K562 (cell line): ENCODE measurements at regions not wholly inside any gene's neighbourhood (a gene's known extent, or its start where the extent isn't known, plus 50 kb on each side); places are given as distances from the start of the nearest gene placed in this dataset.

Source experiments
- ATAC-seq: fragments of 200-7000 bp; cut with Tn5 transposase; 3 replicates; pipeline ENCODE4 v1.9.1; 2020; ENCODE audit warnings: moderate library complexity
- BruUV-seq: library from RNA; stranded (reverse); fragments of 400-500 nt; replicated peaks from 2 replicates; lab custom pipeline; 2021; lab: Mats Ljungman, UMichigan
- CTCF ChIA-PET: fragments of 300-600 bp; formaldehyde crosslinking; extraction: SDS; loops from one replicate; lab custom pipeline; 2021; ENCODE audit warnings: low intra/inter-chr PET ratio; lab: Yijun Ruan, JAX
- POLR2A ChIA-PET: fragments of 300-600, 350-650 bp; sonication (Branson Sonifier 250); formaldehyde crosslinking; extraction: SDS; loops from one replicate; lab custom pipeline; 2021; ENCODE audit warnings: antibody characterized with exemption, inconsistent platforms; lab: Yijun Ruan, JAX
- DNase-seq, 4 experiments: peaks; one replicate each; pipeline versions ENCODE4 v3.0.0 to v3.0.0-alpha.2; 2011 to 2018; ENCODE audit warnings: low spot score in 3 of 4, mixed read lengths in 3 of 4; ENCODE audit errors: extremely low read depth in 1 of 4
- FAIRE-seq: peaks from 2 replicates; lab custom pipeline; 2011; peaks lifted over from hg19 to GRCh38; lab: Jason Lieb, UNC
- H2AFZ ChIP-seq: 2 replicates; pipeline ENCODE4 v1.6.0; 2011; ENCODE audit warnings: low read depth, low read length, control low read depth, inconsistent platforms
- H3K27ac ChIP-seq: fragments of 200-600 bp; 3 replicates; pipeline ENCODE4 v1.8.0; 2011; ENCODE audit warnings: low read depth, mild to moderate bottlenecking, control low read depth, inconsistent platforms, low read length, moderate library complexity, mixed read lengths; ENCODE audit errors: extremely low read depth
- H3K27me3 ChIP-seq, 2 experiments: fragments of 300-600 bp in 1 of 2; 2 replicates in 1 of 2; 3 replicates in 1 of 2; pipeline versions ENCODE4 v1.6.0 to v1.8.0; 2011; ENCODE audit warnings: inconsistent platforms in 2 of 2, low read length in 2 of 2, mild to moderate bottlenecking in 1 of 2, mixed read lengths in 1 of 2, moderate library complexity in 1 of 2; ENCODE audit not compliant: control insufficient read depth in 2 of 2, insufficient read depth in 2 of 2
- H3K36me3 ChIP-seq: fragments of 300-600 bp; 3 replicates; pipeline ENCODE4 v1.8.0; 2011; ENCODE audit warnings: mild to moderate bottlenecking, low read length, inconsistent platforms; ENCODE audit not compliant: control insufficient read depth, insufficient read depth
- H3K4me1 ChIP-seq, 2 experiments: fragments of 200-600 bp in 1 of 2; replicated peaks in 1 of 2; 2 replicates in 1 of 2; 3 replicates in 1 of 2; pipeline versions ENCODE4 v1.5.1 to v1.8.0; 2011; ENCODE audit warnings: inconsistent platforms in 2 of 2, low read length in 2 of 2, mild to moderate bottlenecking in 1 of 2, mixed read lengths in 1 of 2, moderate library complexity in 1 of 2; ENCODE audit not compliant: control insufficient read depth in 2 of 2, insufficient read depth in 2 of 2
- H3K4me2 ChIP-seq: 2 replicates; pipeline ENCODE4 v1.6.1; 2011; ENCODE audit warnings: low read length, control low read depth, inconsistent platforms, mixed read lengths; ENCODE audit not compliant: insufficient read depth
- H3K4me3 ChIP-seq: fragments of 200-600 bp; sonication (generic), shearing (Covaris generic); 2 replicates; pipeline ENCODE4 v1.5.1; 2016; ENCODE audit warnings: control low read depth, inconsistent platforms
- H3K79me2 ChIP-seq: fragments of 200-600 bp; 3 replicates; pipeline ENCODE4 v1.8.0; 2011; ENCODE audit warnings: low read length, inconsistent platforms; ENCODE audit not compliant: control insufficient read depth, insufficient read depth
- H3K9ac ChIP-seq, 2 experiments: 2 replicates each; pipeline versions ENCODE4 v1.6.0 to v1.6.1; 2011; ENCODE audit warnings: low read depth in 2 of 2, low read length in 2 of 2, control low read depth in 1 of 2, inconsistent platforms in 1 of 2, mild to moderate bottlenecking in 1 of 2, mixed read lengths in 1 of 2; ENCODE audit not compliant: insufficient read depth in 1 of 2
- H3K9me1 ChIP-seq: one replicate; pipeline ENCODE4 v1.6.0; 2011; ENCODE audit warnings: inconsistent platforms, mild to moderate bottlenecking, low read length, moderate library complexity; ENCODE audit not compliant: control insufficient read depth, insufficient read depth
- H3K9me3 ChIP-seq: replicated peaks from 2 replicates; pipeline ENCODE4 v1.5.1; 2011; ENCODE audit warnings: low read depth, low read length, inconsistent platforms; ENCODE audit not compliant: control insufficient read depth, insufficient read depth
- H4K20me1 ChIP-seq: replicated peaks from 2 replicates; pipeline ENCODE4 v1.6.1; 2011; ENCODE audit warnings: low read length, inconsistent platforms, mixed read lengths; ENCODE audit not compliant: control insufficient read depth, insufficient read depth
- ATF4 ChIP-seq: fragments of 450-650 bp; formaldehyde crosslinking; IDR thresholded peaks from 2 replicates; pipeline ENCODE4 v1.4.0; 2022; ENCODE audit warnings: mild to moderate bottlenecking, moderate library complexity
- CTBP1 ChIP-seq: fragments of 450-650 bp; IDR thresholded peaks from 2 replicates; pipeline ENCODE4 v1.6.1; 2016; ENCODE audit warnings: borderline replicate concordance
- GATAD2A ChIP-seq: fragments of 450-650 bp; IDR thresholded peaks from 2 replicates; pipeline ENCODE4 v1.6.1; 2017
- MAFF ChIP-seq: IDR thresholded peaks from 2 replicates; pipeline ENCODE4 v1.6.1; 2012; ENCODE audit warnings: low read length, improper control_type of control experiment
- MAFG ChIP-seq: fragments of 450-650 bp; conservative IDR thresholded peaks from 2 replicates; pipeline ENCODE4 v1.6.1; 2016; ENCODE audit warnings: missing genetic modification characterization, missing compliant biosample characterization
- NELFE ChIP-seq: IDR thresholded peaks from 2 replicates; pipeline ENCODE4 v1.6.1; 2011; ENCODE audit warnings: mild to moderate bottlenecking; ENCODE audit not compliant: insufficient read depth, insufficient read length
- NR1H2 ChIP-seq: sonication (generic); formaldehyde crosslinking; IDR thresholded peaks from 2 replicates; pipeline ENCODE4 v1.4.0; 2020; ENCODE audit warnings: mild to moderate bottlenecking, missing genetic modification reagents
- NR2F6 ChIP-seq: fragments of 450-650 bp; formaldehyde crosslinking; IDR thresholded peaks from 2 replicates; pipeline ENCODE4 v1.4.0; 2020; ENCODE audit warnings: mild to moderate bottlenecking
- OTX1 ChIP-seq: fragments of 450-650 bp; formaldehyde crosslinking; IDR thresholded peaks from 2 replicates; pipeline ENCODE4 v1.4.0; 2022; ENCODE audit warnings: mild to moderate bottlenecking
- PHTF2 ChIP-seq: fragments of 250-450 bp; sonication (Bioruptor Pico); IDR thresholded peaks from 2 replicates; pipeline ENCODE4 v1.5.0; 2021; ENCODE audit warnings: mild to moderate bottlenecking
- RNF2 ChIP-seq: sonication (generic); IDR thresholded peaks from 2 replicates; pipeline ENCODE4 v1.6.1; 2016
- SIX5 ChIP-seq, 2 experiments: IDR thresholded peaks; 2 replicates each; pipeline ENCODE4 v1.6.1; 2011; ENCODE audit warnings: low read length in 2 of 2, borderline replicate concordance in 1 of 2, low read depth in 1 of 2, mild to moderate bottlenecking in 1 of 2, moderate library complexity in 1 of 2; ENCODE audit not compliant: insufficient read depth in 1 of 2
- YBX1 ChIP-seq: fragments of 450-650 bp; IDR thresholded peaks from 2 replicates; pipeline ENCODE4 v1.7.1; 2016; ENCODE audit warnings: mild to moderate bottlenecking
- ZNF347 ChIP-seq: fragments of 450-650 bp; formaldehyde crosslinking; IDR thresholded peaks from 2 replicates; pipeline ENCODE4 v1.4.0; 2020; ENCODE audit warnings: low read depth, mild to moderate bottlenecking, moderate library complexity
- ZNF583 ChIP-seq: fragments of 250-450 bp; sonication (Bioruptor Pico); IDR thresholded peaks from 2 replicates; pipeline ENCODE4 v1.4.0; 2020
- WGBS: fragments of 100-300 bp; shearing (Covaris generic); methylation state at CpG from one replicate; pipeline ENCODE4 v1.1.6; 2016; ENCODE audit warnings: low coverage, mixed read lengths; ENCODE audit not compliant: insufficient coverage; ENCODE audit errors: missing lambda C conversion rate; 5-methylcytosine and 5-hydroxymethylcytosine counted together
- in situ Hi-C: fragments of 300-500 bp; cut with MboI; formaldehyde crosslinking; loops from 4 replicates; pipeline ENCODE4 v1.15.0; 2018; ENCODE audit warnings: inconsistent platforms, mixed read lengths
- intact Hi-C: fragments of 100-400 bp; cut with micrococcal nuclease; formaldehyde crosslinking; loops from 2 replicates; pipeline ENCODE4 v1.14.2; 2022

- Histone ChIP-seq H3K4me1 (no peaks in the 10 kb centered on the region), H3K36me3 (no peaks in the 10 kb centered on the region), H3K9me1 (no peaks in the 10 kb centered on the region), H3K9ac (no peak overlapping the region), H4K20me1 (no peaks in the 10 kb centered on the region), H3K4me3 (no peak overlapping the region), H3K9me3 (no peaks in the 10 kb centered on the region), H2AFZ (no peak overlapping the region), H3K79me2 (no peaks in the 10 kb centered on the region), H3K27me3 (no peaks in the 10 kb centered on the region), H3K4me2 (no peak overlapping the region), H3K27ac (no peak overlapping the region)
- POLR2A ChIA-PET: no interaction called here
- no TSS peak for BruUV-seq
- no peak for TF ChIP-seq RNF2
- TF ChIP-seq MAFF: no peak
- no peak for TF ChIP-seq YBX1
- no peak for TF ChIP-seq NELFE
- TF ChIP-seq GATAD2A: no peak
- TF ChIP-seq MAFG: no peak
- TF ChIP-seq ATF4 (CRISPR knock-in tag): no peak
- TF ChIP-seq CTBP1: no peak
- no peak for TF ChIP-seq ZNF347
- no peak for TF ChIP-seq NR2F6
- no peak for TF ChIP-seq NR1H2
- no peak for TF ChIP-seq SIX5 (IDR thresholded peaks at IDR 0.05; ENCODE audit: borderline replicate concordance in 1 of 2, insufficient read depth in 1 of 2, low read depth in 1 of 2, low read length in 2 of 2)
- TF ChIP-seq ZNF583 (CRISPR knock-in tag): no peak
- TF ChIP-seq OTX1: no peak
- no peak for TF ChIP-seq PHTF2 (CRISPR knock-in tag)
- WGBS: 0% methylated on average over 4 of the region's 5 CpGs
- no peak for FAIRE-seq
- no peak for DNase-seq
- intact Hi-C loops: no loop called here
- in situ Hi-C loops: no loop called here
- no peak for ATAC-seq
- CTCF ChIA-PET: no interaction called here
Observed at GRCh38 chr2:226300196-226300886, 499.3 kb downstream of the IRS1 start.
